ENCODE measurements at regions not wholly inside any gene's neighbourhood (a gene's known extent, or its start where the extent isn't known, plus 50 kb on each side); places are given as distances from the start of the nearest gene placed in this dataset.

- H3K36me3 ChIP-seq (ENCODE audit: control insufficient read depth in 4 of 4, insufficient read depth in 4 of 4, low read length in 3 of 4): no peaks in the 10 kb centered on the region
- H3K4me3 ChIP-seq (ENCODE audit: control insufficient read depth in 1 of 7, extremely low read depth in 1 of 7, insufficient read depth in 4 of 7, low read depth in 2 of 7, low read length in 6 of 7): no peak overlapping the region
- 100% methylated on average over 1 of the region's 2 CpGs for WGBS (ENCODE audit: insufficient coverage)
- POLR2A ChIA-PET: no interaction called here
- no peak overlapping the region for H3K27ac ChIP-seq (ENCODE audit: insufficient read depth in 1 of 2, low read depth in 1 of 2, low read length in 2 of 2, poor library complexity in 1 of 2, severe bottlenecking in 2 of 2)
- H3K9me3 ChIP-seq (ENCODE audit: control extremely low read depth in 1 of 5, control insufficient read depth in 4 of 5, insufficient read depth in 2 of 5, low read depth in 1 of 5, low read length in 4 of 5): no peaks in the 10 kb centered on the region
- CTCF ChIA-PET: interaction anchor here (1.1 kb wide), 1 partner anchor 9 kb away, joined by 3 read pairs; no protein-coding TSS in a partner anchor
- DNase-seq: no peak
- H3K27me3 ChIP-seq (replicated peaks in 2 of 5; ENCODE audit: control insufficient read depth in 4 of 5, insufficient read depth in 5 of 5, low read length in 4 of 5): peaks cover 0 to 4% (median 0%) of the 10 kb centered on the region in 5 experiments
- H3K4me1 ChIP-seq (ENCODE audit: control extremely low read depth in 1 of 4, control insufficient read depth in 4 of 4, insufficient read depth in 4 of 4, low read length in 3 of 4): peaks cover 0 to 29% (median 6%) of the 10 kb centered on the region in 4 experiments
Measured at GRCh38 chr15:39399600-39399999, 181.3 kb upstream of the THBS1 start.

- DNase-seq: no peak
- CTCF ChIA-PET: no interaction called here
- 100% methylated on average over 1 of the region's 1 CpG for WGBS (ENCODE audit: insufficient coverage)
Measured at GRCh38 chr15:39400002-39400401, 180.9 kb upstream of the THBS1 start.

GRCh38 chr15:39400821-39401550 lies 179.9 kb upstream of the THBS1 start:
- no peak overlapping the region for H3K27ac ChIP-seq (ENCODE audit: insufficient read depth in 1 of 2, low read depth in 1 of 2, low read length in 2 of 2, poor library complexity in 1 of 2, severe bottlenecking in 2 of 2)
- WGBS (ENCODE audit: insufficient coverage): 91% methylated on average over 4 of the region's 7 CpGs
- no peak overlapping the region for H3K4me3 ChIP-seq (ENCODE audit: control insufficient read depth in 1 of 7, extremely low read depth in 1 of 7, insufficient read depth in 4 of 7, low read depth in 2 of 7, low read length in 6 of 7)
- DNase-seq: no peak
- H3K36me3 ChIP-seq (ENCODE audit: control insufficient read depth in 4 of 4, insufficient read depth in 4 of 4, low read length in 3 of 4): no peaks in the 10 kb centered on the region
- H3K27me3 ChIP-seq (replicated peaks in 2 of 5; ENCODE audit: control insufficient read depth in 4 of 5, insufficient read depth in 5 of 5, low read length in 4 of 5): no peaks in the 10 kb centered on the region
- POLR2A ChIA-PET: interaction anchor here (0.6 kb wide), 1 partner anchor 256 kb away, joined by 4 read pairs; no protein-coding TSS in a partner anchor
- no peaks in the 10 kb centered on the region for H3K9me3 ChIP-seq (ENCODE audit: control extremely low read depth in 1 of 5, control insufficient read depth in 4 of 5, insufficient read depth in 2 of 5, low read depth in 1 of 5, low read length in 4 of 5)
- H3K4me1 ChIP-seq (ENCODE audit: control extremely low read depth in 1 of 4, control insufficient read depth in 4 of 4, insufficient read depth in 4 of 4, low read length in 3 of 4): peaks cover 0 to 20% (median 6%) of the 10 kb centered on the region in 4 experiments
- CTCF ChIA-PET: interaction anchor here (0.7 kb wide), 1 partner anchor 10 kb away, joined by 3 read pairs; no protein-coding TSS in a partner anchor

More at GRCh38 chr15:39400002-39400401, 180.9 kb upstream of the THBS1 start:
- Histone ChIP-seq H3K36me3 (ENCODE audit: control insufficient read depth in 4 of 4, insufficient read depth in 4 of 4, low read length in 3 of 4) (no peaks in the 10 kb centered on the region), H3K9me3 (ENCODE audit: control extremely low read depth in 1 of 5, control insufficient read depth in 4 of 5, insufficient read depth in 2 of 5, low read depth in 1 of 5, low read length in 4 of 5) (no peaks in the 10 kb centered on the region), H3K27ac (ENCODE audit: insufficient read depth in 1 of 2, low read depth in 1 of 2, low read length in 2 of 2, poor library complexity in 1 of 2, severe bottlenecking in 2 of 2) (no peak overlapping the region), H3K4me1 (ENCODE audit: control extremely low read depth in 1 of 4, control insufficient read depth in 4 of 4, insufficient read depth in 4 of 4, low read length in 3 of 4) (peaks cover 0 to 27% (median 6%) of the 10 kb centered on the region in 4 experiments), H3K4me3 (ENCODE audit: control insufficient read depth in 1 of 7, extremely low read depth in 1 of 7, insufficient read depth in 4 of 7, low read depth in 2 of 7, low read length in 6 of 7) (no peak overlapping the region), H3K27me3 (replicated peaks in 2 of 5; ENCODE audit: control insufficient read depth in 4 of 5, insufficient read depth in 5 of 5, low read length in 4 of 5) (peaks cover 0 to 4% (median 0%) of the 10 kb centered on the region in 5 experiments)
- POLR2A ChIA-PET: no interaction called here

GRCh38 chr15:39403640-39404117 lies 177.2 kb upstream of the THBS1 start:
- Histone ChIP-seq H3K4me1 (ENCODE audit: control extremely low read depth in 1 of 4, control insufficient read depth in 4 of 4, insufficient read depth in 4 of 4, low read length in 3 of 4) (no peaks in the 10 kb centered on the region), H3K27me3 (replicated peaks in 2 of 5; ENCODE audit: control insufficient read depth in 4 of 5, insufficient read depth in 5 of 5, low read length in 4 of 5) (no peaks in the 10 kb centered on the region), H3K9me3 (ENCODE audit: control extremely low read depth in 1 of 5, control insufficient read depth in 4 of 5, insufficient read depth in 2 of 5, low read depth in 1 of 5, low read length in 4 of 5) (no peaks in the 10 kb centered on the region), H3K4me3 (ENCODE audit: control insufficient read depth in 1 of 7, extremely low read depth in 1 of 7, insufficient read depth in 4 of 7, low read depth in 2 of 7, low read length in 6 of 7) (no peak overlapping the region), H3K36me3 (ENCODE audit: control insufficient read depth in 4 of 4, insufficient read depth in 4 of 4, low read length in 3 of 4) (no peaks in the 10 kb centered on the region), H3K27ac (ENCODE audit: insufficient read depth in 1 of 2, low read depth in 1 of 2, low read length in 2 of 2, poor library complexity in 1 of 2, severe bottlenecking in 2 of 2) (no peak overlapping the region)
- ChIA-PET CTCF (no interaction called here), POLR2A (no interaction called here)
- DNase-seq: no peak
- WGBS (ENCODE audit: insufficient coverage): 72% methylated on average over 2 of the region's 3 CpGs

GRCh38 chr15:39404767-39405181 lies 176.1 kb upstream of the THBS1 start:
- Histone ChIP-seq H3K27ac (ENCODE audit: insufficient read depth in 1 of 2, low read depth in 1 of 2, low read length in 2 of 2, poor library complexity in 1 of 2, severe bottlenecking in 2 of 2) (no peak overlapping the region), H3K36me3 (ENCODE audit: control insufficient read depth in 4 of 4, insufficient read depth in 4 of 4, low read length in 3 of 4) (no peaks in the 10 kb centered on the region), H3K27me3 (replicated peaks in 2 of 5; ENCODE audit: control insufficient read depth in 4 of 5, insufficient read depth in 5 of 5, low read length in 4 of 5) (no peaks in the 10 kb centered on the region), H3K9me3 (ENCODE audit: control extremely low read depth in 1 of 5, control insufficient read depth in 4 of 5, insufficient read depth in 2 of 5, low read depth in 1 of 5, low read length in 4 of 5) (no peaks in the 10 kb centered on the region), H3K4me1 (ENCODE audit: control extremely low read depth in 1 of 4, control insufficient read depth in 4 of 4, insufficient read depth in 4 of 4, low read length in 3 of 4) (no peaks in the 10 kb centered on the region), H3K4me3 (ENCODE audit: control insufficient read depth in 1 of 7, extremely low read depth in 1 of 7, insufficient read depth in 4 of 7, low read depth in 2 of 7, low read length in 6 of 7) (no peak overlapping the region)
- CTCF ChIA-PET: interaction anchor here (1.1 to 1.3 kb wide), 2 partner anchors 10 to 30 kb away, joined by 3 read pairs; no protein-coding TSS in a partner anchor
- 82% methylated on average over 3 of the region's 5 CpGs for WGBS (ENCODE audit: insufficient coverage)
- peak in 2 of 3 donors; percentile 52 to 57 for DNase-seq
- POLR2A ChIA-PET: no interaction called here

GRCh38 chr15:39406485-39406884 lies 174.4 kb upstream of the THBS1 start:
- 100% methylated on average over 2 of the region's 6 CpGs for WGBS (ENCODE audit: insufficient coverage)
- no peaks in the 10 kb centered on the region for H3K36me3 ChIP-seq (ENCODE audit: control insufficient read depth in 4 of 4, insufficient read depth in 4 of 4, low read length in 3 of 4)
- DNase-seq: peak in 2 of 3 donors; percentile 36 to 54
- no peaks in the 10 kb centered on the region for H3K27me3 ChIP-seq (replicated peaks in 2 of 5; ENCODE audit: control insufficient read depth in 4 of 5, insufficient read depth in 5 of 5, low read length in 4 of 5)
- no peaks in the 10 kb centered on the region for H3K9me3 ChIP-seq (ENCODE audit: control extremely low read depth in 1 of 5, control insufficient read depth in 4 of 5, insufficient read depth in 2 of 5, low read depth in 1 of 5, low read length in 4 of 5)
- CTCF ChIA-PET: no interaction called here
- no peak overlapping the region for H3K27ac ChIP-seq (ENCODE audit: insufficient read depth in 1 of 2, low read depth in 1 of 2, low read length in 2 of 2, poor library complexity in 1 of 2, severe bottlenecking in 2 of 2)
- no peak overlapping the region for H3K4me3 ChIP-seq (ENCODE audit: control insufficient read depth in 1 of 7, extremely low read depth in 1 of 7, insufficient read depth in 4 of 7, low read depth in 2 of 7, low read length in 6 of 7)
- peaks cover 0 to 7% (median 5%) of the 10 kb centered on the region in 4 experiments for H3K4me1 ChIP-seq (ENCODE audit: control extremely low read depth in 1 of 4, control insufficient read depth in 4 of 4, insufficient read depth in 4 of 4, low read length in 3 of 4)
- POLR2A ChIA-PET: no interaction called here

GRCh38 chr15:39407116-39407515 lies 173.8 kb upstream of the THBS1 start:
- Histone ChIP-seq H3K9me3 (ENCODE audit: control extremely low read depth in 1 of 5, control insufficient read depth in 4 of 5, insufficient read depth in 2 of 5, low read depth in 1 of 5, low read length in 4 of 5) (no peaks in the 10 kb centered on the region), H3K27me3 (replicated peaks in 2 of 5; ENCODE audit: control insufficient read depth in 4 of 5, insufficient read depth in 5 of 5, low read length in 4 of 5) (no peaks in the 10 kb centered on the region), H3K36me3 (ENCODE audit: control insufficient read depth in 4 of 4, insufficient read depth in 4 of 4, low read length in 3 of 4) (no peaks in the 10 kb centered on the region), H3K27ac (ENCODE audit: insufficient read depth in 1 of 2, low read depth in 1 of 2, low read length in 2 of 2, poor library complexity in 1 of 2, severe bottlenecking in 2 of 2) (no peak overlapping the region), H3K4me3 (ENCODE audit: control insufficient read depth in 1 of 7, extremely low read depth in 1 of 7, insufficient read depth in 4 of 7, low read depth in 2 of 7, low read length in 6 of 7) (no peak overlapping the region), H3K4me1 (ENCODE audit: control extremely low read depth in 1 of 4, control insufficient read depth in 4 of 4, insufficient read depth in 4 of 4, low read length in 3 of 4) (peaks cover 2 to 12% (median 10%) of the 10 kb centered on the region in 4 experiments)
- no peak for DNase-seq
- ChIA-PET POLR2A (no interaction called here), CTCF (no interaction called here)
- no CpG with 5 or more reads among the region's 2 CpGs for WGBS (ENCODE audit: insufficient coverage)
